Hematopoietic multipotent progenitor cell treated with erythropoietin and hydrocortisone succinate and interleukin-3 and kit ligand, for 4 days (in vitro differentiated cells): ENCODE measurements at regions not wholly inside any gene's neighbourhood (a gene's known extent, or its start where the extent isn't known, plus 50 kb on each side); places are given as distances from the start of the nearest gene placed in this dataset.

Experiments used
- DNase-seq: peaks from one replicate; pipeline ENCODE4 v3.0.0-alpha.2; 2015

DNA sequence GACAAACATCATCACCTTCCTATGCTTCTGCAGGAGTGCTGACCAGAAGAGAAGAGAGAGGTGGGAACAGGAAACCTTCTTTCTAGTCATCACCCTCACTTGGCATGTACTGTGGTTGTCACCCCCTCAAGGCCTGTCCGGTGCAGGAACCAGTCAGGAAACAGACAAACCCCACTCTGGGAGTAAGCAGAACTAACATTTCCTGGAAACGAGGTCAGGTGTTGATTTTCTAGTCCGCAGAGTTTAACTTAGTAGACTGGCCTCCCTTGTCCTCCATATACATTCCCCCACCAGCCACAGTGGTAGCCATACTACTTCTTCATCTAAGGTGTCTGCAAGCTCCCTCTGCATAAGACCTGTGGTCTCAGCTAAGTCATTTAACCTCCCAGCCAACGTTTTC is 80.7 kb upstream of the NCAM1 start:
- peak; percentile 55 for DNase-seq

DNA sequence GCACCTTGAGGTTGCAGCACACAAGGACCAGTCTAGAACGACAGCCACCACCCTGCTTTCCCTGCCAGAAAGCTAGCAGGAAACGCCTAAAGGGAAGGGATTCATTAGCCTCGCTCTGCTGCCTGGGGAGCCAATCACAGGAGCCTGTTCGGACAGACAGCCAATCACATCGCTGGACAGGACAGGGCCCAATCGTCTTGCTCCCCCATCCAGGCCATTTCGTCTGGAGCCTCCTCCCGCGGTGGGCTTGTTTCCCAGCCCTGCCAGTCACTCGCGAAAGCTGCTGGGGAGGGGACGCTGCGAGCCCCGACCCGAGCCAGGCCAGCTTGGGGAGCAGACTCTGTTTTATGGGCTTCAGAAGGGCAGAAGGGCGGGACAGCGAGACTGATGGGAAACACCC is 79.8 kb upstream of the NCAM1 start:
- no peak for DNase-seq

DNA sequence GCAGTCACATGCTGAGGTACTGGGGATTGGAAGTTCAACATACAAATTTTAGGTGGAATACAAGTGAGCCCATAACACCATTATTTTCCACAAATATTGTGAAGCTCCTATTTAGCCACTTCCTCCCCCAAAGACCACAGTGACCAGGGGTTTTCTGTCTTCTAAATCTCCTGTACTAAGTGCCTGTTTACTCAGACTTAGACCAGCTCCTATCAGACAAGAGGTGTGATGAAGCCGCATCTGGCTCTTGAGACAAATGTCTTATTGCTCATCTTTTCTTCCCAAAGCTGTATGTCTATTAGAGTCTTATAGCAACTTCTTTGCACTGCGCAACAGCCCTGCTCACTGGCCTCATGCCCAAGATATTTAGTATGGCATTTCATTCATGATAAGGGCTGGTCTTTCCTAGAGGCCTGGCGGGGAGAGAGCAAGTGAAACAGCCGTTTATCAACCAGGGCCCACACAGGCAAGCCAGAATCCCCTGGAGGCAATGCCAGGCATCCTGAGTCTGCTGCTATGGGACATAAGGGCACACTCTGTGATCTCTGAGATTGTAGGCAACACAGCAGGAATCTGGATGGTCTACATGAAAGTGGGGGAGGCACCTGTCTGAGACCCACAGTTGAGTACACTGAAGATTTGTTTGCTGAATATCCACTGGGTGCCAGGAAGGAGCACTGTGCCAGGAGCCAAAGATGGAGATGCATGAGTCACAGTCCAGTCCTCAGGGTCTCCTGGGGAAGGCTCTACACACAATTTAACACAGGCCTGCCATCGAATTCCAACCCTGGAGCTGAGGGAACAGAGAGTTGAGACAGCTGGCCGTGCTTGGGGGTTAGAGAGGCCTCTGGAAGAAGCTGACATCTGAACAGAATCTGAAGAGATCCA is 78.5 kb upstream of the NCAM1 start:
- DNase-seq = no peak

DNA sequence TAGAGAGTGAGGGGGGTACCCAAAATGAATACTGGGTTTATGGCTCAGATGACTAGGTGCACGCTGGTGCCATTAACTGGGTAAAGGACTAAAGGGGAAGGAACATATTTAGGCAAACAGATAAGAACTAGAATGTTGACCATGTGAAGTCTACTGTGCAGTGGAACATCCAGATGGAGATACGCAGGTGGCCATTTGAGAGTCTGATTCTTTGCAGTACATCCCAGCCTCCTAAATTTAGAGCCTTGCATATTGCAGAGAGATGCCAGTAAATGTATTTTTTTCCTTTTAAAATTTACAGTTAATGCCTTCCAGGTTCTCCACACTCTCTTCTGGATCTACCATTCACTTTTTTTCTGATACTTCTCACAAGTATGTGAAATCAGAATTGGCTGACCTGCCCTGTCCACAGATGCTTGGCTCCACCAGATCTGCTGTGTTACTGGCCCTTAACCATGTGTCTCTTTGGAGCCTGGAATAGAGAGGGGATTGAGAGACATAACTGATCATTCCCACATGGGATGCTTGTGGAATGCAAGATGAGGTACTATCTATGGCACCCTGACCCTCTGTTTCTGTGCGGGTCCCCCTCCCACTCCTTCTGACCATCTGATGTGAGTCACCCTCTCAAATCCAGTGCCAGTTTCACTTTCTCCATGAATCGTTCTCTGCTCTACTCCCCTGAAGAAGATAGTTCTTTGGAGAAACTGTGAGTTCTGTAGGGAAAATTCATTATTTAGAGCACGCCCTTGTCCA is 77.0 kb upstream of the NCAM1 start:
- DNase-seq = no peak

DNA sequence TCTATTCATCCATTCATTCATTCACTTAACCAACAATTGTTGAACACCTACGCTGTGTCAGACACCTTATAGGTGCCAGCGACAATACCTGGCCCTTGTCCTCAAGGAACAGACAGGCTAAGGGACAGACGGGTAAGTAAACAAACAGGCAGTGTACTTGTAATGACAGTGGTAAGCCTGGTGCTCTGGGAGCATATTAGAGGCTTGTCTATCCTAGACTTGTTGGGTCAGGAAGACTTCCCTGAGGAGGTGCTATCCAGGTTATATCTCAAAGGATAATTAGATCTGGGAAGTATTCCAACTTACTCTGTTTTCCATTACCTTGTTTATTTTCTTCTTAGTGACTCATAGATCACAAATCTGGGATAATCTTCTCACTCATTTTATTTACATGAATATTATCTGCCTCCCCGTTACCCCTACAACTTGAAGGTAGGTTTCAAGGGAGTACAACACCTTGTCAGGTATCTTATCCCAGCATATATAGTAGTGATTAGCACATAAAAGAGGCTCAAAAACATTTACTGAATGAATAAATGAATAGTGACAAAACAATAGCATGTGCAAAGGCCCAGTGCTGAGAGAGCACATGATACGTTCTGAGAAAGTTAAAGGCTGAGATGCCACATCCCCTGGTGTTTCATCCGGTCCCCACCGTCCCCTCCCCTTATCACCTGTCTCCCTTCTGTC is 75.3 kb upstream of the NCAM1 start:
- DNase-seq = no peak

DNA sequence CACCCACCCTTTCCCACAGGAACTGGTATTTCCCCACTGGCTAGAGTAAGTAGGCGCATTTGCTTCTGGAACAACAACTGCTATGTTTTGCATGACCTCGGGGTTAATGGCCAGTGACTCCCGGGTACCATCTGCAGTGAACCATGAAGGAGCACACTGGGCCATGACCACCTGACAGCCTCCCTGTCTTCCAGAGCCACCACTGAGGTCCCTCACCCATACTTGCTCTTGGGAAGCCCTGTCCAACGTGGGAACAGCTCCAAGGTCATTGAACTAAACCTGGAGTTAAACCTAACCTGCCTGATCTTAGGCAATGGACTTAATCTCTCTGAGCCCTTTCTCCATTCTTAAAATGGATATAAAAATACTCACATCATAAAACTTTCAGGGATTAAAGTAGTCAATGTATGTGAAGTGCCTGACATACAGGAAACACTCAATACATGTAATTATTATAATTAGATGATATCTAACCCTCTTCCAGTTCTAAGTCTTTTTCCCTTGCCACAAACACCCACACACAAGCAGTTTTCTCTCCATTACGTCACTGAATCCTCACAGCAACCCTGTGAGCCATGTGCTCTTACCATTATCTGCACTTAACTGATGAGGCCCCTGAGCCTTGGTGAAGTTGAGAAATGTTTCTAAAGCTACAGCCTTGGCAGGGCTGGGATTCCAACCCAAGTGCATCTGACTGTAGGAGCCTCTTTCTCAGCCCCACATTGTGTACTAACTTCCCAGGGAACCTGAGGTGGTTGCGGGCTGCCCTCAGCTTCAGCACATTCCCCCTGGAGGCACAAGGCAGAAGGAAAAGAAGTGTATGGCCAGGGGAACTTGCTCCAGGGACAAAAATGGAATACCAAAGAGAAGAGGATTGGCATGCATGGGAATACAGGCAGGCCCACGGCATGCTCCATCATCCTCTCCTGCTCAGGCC is 74.5 kb upstream of the NCAM1 start:
- DNase-seq = no peak

DNA sequence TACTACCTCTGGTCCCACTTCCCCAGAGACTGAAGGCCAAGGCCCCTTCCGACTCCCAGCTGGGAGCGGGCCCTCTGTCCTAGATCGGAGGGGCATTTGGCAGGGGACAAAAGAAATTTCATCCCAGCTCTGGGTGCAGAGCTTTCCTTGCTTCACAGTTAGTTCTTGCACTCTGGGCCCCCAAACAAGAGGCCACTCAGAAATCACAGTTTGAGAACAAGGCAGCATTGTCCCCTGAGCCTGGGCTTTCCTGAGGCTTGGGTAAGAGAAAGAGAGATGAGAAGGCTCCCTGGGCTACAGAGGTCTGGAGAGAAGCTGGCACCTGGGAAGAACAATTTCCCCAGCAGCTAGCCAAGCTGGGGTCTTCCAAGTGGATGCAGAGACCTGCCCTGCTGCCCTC is 71.8 kb upstream of the NCAM1 start:
- DNase-seq = no peak

DNA sequence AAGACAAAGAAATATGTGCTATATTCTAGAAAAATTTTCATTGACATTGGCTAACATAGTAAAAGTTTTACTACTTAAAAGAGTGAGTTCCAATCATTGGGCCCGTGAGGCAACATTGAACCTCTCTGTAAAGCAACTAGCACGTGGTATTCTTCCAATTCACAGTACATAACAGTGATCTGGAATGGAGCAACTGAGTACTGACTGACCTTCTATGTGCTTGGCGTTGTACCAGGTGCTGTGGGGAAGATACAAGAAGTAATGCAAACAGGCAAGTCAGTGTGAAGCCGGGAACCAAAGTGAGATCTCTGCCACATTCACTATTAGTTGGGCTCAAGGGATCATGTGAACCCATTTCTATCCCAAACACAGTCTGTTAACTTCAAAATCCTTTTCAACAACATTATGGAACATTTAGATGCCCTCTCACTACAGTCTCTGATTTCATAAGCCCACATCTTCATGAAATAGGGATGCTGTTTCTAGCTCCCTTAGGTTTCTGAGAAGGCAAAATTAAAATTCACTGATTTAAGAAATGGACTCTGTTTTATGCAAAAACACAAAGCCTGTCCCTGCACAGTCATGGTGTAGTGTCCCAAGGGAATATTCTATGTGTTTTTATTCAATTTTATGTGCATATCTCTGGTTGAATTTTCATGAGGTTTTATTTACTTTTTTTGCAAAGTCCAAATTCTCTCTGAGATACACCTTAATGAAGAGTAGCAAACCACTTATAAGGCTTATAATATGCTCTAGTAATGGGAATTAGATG is 61.8 kb upstream of the NCAM1 start:
- no peak for DNase-seq

DNA sequence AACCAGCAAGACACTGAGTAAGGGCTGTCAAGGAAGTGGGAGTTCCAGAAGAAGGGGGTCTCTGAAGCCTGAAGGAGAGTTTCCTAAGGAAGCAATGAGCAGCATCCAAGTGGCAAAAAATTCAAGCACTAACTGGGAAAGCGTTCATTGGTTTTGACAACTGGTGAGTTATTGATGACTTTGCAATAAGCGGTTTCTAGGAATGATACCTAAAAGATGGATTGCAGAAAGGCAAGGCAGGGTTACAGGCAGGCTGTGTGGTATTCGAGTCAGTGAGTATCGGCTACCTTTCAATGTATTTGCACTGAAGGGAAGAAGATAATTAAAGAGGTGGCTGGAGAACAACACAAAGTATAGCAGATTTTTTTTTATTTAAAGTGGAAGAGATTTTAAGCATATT is 59.3 kb upstream of the NCAM1 start:
- no peak for DNase-seq

DNA sequence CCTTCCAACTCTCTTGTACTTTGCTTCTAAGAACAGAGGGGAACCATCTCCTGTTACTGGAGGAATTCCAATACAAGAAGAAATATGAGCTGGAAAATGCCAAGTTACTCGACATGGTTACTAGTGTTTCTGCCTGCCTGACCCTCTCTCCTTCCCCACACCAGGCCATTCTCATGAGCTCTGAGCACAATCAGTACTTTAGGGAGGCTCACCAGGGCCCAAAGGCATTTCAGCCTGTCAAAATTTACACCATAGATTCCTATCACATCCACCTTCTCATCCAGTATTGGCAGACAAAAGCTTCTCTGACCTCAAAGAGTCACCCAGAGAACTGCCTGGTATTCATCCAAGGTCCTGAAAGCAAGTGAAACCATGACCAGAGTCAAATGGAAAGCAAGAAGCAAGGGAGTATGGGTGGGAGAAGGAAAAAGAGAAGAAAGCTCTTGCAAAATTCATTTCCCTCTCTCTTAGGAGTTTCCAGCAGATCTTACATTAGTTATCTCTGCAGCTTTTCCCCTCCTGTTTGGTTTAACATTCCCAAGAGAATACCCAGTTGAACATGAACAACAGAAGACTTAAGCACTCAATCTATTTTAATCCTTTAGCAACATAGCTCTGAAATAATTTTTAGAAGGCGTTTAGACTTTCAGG is 58.7 kb upstream of the NCAM1 start:
- no peak for DNase-seq

DNA sequence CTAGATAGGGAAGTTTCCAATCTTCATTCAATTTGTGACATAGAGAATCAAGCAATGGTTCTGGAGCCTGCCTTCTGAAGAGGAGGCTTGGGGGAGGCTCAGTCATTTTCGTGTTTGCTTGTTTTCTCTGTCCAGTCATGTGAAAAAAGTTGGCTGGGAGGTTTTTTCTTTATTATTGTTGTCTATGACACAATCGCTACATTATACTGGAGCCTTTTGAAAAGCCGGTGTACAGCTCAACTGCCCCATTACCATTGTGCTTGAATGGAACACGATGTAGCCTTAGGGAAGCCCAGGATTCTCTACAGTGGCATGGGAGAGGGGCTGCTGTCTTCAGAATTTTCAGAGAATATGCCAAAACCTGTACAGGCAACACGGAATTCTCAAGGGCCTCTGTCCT is 57.9 kb upstream of the NCAM1 start:
- DNase-seq = no peak

DNA sequence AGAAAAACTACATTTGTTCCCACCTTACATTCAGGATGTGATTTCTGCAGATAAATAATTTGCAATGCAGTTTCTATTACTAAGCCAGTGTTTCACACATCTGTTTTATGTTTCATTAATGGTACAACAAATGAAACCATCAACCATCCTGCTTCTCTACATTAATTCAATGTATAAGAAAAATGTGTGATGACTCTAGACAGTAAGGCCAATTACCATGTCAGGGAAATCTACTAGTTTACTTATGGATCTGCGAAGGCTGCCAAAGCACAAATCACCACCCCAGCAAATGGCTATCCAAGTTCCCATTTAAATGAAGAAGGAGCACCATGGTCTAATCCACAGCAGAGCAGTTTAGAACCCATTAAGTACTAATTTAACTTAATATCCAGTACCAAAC is 50.1 kb upstream of the NCAM1 start:
- DNase-seq = no peak
